Duodenal mucosa (tissue), 2 donors: ENCODE measurements at regions not wholly inside any gene's neighbourhood (a gene's known extent, or its start where the extent isn't known, plus 50 kb on each side); places are given as distances from the start of the nearest gene placed in this dataset.

Experiments
- H3K27ac ChIP-seq: one replicate; pipeline ENCODE4 v1.7.0; 2013; ENCODE audit warnings: low read depth, low read length
- H3K27me3 ChIP-seq, 2 donors: one replicate each; pipeline ENCODE4 v1.7.0; 2013; ENCODE audit warnings: low read length in 2 of 2, control low read depth in 1 of 2; ENCODE audit not compliant: insufficient read depth in 2 of 2, control insufficient read depth in 1 of 2
- H3K36me3 ChIP-seq, 2 donors: one replicate each; pipeline ENCODE4 v1.7.0; 2013; ENCODE audit warnings: low read length in 2 of 2, control low read depth in 1 of 2; ENCODE audit not compliant: insufficient read depth in 2 of 2, control insufficient read depth in 1 of 2
- H3K4me1 ChIP-seq, 2 donors: one replicate each; pipeline ENCODE4 v1.7.0; 2013; ENCODE audit warnings: low read length in 2 of 2, control low read depth in 1 of 2; ENCODE audit not compliant: insufficient read depth in 2 of 2, control insufficient read depth in 1 of 2
- H3K4me3 ChIP-seq, 2 donors: one replicate each; pipeline ENCODE4 v1.7.0; 2013; ENCODE audit warnings: low read length in 2 of 2, low read depth in 1 of 2
- H3K9ac ChIP-seq, 2 donors: one replicate each; pipeline ENCODE4 v1.7.0; 2013; ENCODE audit warnings: low read length in 2 of 2, low read depth in 1 of 2
- H3K9me3 ChIP-seq, 2 donors: one replicate each; pipeline ENCODE4 v1.7.0; 2013; ENCODE audit warnings: low read length in 2 of 2, control low read depth in 1 of 2; ENCODE audit not compliant: control insufficient read depth in 1 of 2

DNA sequence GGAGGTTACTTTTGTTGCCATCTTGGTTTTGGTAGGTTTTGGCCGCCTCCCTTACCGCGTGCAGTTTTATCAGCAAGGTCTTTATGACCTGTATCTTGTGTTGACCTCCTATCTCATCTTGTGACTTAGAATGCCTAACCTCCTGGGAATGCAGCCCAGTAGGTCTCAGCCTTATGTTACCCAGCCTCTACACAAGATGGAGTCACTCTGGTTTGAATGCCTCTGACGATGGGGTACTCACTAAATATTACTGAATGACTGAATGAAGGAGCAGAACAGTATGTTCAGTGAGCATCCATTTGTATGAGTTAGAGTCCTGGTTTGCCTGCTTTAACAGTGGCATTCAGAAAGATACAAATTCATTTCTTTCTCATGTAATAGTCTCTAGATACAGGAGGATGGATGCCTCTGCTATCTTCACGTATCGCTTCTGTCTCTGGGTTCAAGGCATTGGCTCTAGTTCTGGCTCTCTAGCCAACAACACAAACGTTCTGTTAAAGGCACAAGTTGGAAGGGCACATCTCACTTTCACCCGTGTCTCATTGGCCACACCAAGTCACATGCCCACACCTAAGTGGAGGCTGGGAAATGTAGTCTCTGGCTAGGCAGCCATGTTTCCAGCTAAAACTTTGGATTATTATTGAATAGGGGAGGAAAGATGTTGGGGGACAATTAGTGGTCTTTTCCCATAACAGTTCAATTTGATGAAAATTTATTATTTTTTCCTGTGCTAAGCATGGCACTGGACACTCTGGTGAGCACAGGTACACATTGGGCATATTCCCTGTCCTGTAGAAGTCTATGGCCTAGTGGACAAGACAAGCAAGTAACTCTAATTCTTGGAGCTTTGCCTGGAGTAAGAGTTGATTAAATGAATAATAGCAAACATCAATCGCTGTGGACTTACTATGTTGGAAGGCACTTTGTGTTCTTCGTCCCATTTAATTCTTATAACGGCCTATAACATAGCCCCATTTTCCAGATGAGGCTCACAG lies 75.2 kb upstream of the RPH3A start:
- Histone ChIP-seq H3K4me1 (no peaks in the 10 kb centered on the region), H3K9me3 (no peaks in the 10 kb centered on the region), H3K9ac (no peak overlapping the region), H3K36me3 (no peaks in the 10 kb centered on the region), H3K27me3 (no peaks in the 10 kb centered on the region), H3K27ac (no peak overlapping the region), H3K4me3 (no peak overlapping the region)

- no peaks in the 10 kb centered on the region for H3K27me3 ChIP-seq
- H3K4me3 ChIP-seq: no peak overlapping the region
- no peaks in the 10 kb centered on the region for H3K9me3 ChIP-seq
- H3K27ac ChIP-seq: no peak overlapping the region
- H3K4me1 ChIP-seq: no peaks in the 10 kb centered on the region
- H3K9ac ChIP-seq: no peak overlapping the region
- no peaks in the 10 kb centered on the region for H3K36me3 ChIP-seq
Observed at GRCh38 chr12:112728864-112729263, 62.7 kb upstream of the RPH3A start.

DNA sequence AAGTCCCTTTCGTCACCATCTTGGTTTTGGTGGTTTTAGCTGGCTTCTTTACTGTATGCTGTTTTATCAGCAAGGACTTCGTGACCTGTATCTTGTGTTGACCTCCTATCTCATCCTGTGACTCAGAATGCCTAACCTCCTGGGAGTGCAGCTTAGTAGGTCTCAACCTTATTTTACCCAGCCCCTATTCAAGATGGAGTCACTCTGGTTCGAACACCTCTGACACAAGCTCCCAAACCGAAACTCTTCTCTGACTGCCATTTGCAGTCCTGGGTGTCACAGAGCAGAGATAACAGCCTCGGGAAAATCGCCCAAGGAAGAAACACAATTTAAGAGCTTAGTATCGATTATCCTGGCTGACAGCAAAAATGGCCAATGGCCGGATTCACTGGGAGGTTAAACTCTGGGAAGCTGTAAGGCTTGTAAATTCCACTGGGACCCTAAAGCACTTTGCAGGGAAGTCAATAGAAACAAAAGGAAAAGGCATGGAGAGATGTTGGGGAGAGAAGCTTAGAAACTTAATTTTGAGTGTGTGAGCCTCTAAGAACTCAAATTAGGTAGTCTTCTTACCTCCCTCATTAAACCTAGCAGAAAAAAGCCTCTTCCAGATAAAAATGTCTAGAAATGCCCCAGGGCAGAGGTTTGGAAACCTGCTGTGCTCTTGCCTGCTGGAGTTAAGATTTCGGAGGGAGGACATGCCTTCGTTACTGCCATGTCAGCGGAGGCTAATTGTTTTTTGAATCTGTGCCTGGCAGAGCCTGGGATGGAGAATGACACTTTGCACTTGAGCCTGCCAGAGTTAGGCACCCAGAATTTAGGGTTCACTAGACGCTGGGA lies 56.5 kb upstream of the RPH3A start:
- Histone ChIP-seq H3K27me3 (peaks cover 0 to 3% of the 10 kb centered on the region in 2 donors), H3K4me3 (no peak overlapping the region), H3K36me3 (no peaks in the 10 kb centered on the region), H3K9me3 (no peaks in the 10 kb centered on the region), H3K27ac (no peak overlapping the region), H3K4me1 (no peaks in the 10 kb centered on the region), H3K9ac (no peak overlapping the region)

- H3K27me3 ChIP-seq: peaks cover 5 to 10% of the 10 kb centered on the region in 2 donors
- H3K4me3 ChIP-seq: no peak overlapping the region
- H3K27ac ChIP-seq: no peak overlapping the region
- H3K9ac ChIP-seq: no peak overlapping the region
- no peaks in the 10 kb centered on the region for H3K36me3 ChIP-seq
- H3K4me1 ChIP-seq: no peaks in the 10 kb centered on the region
- no peaks in the 10 kb centered on the region for H3K9me3 ChIP-seq
Observed at GRCh38 chr12:112738531-112738930, 53.0 kb upstream of the RPH3A start.

GRCh38 chr12:112740387-112740934 lies 51.1 kb upstream of the RPH3A start:
- H3K27me3 ChIP-seq: peaks cover 5 to 10% of the 10 kb centered on the region in 2 donors
- H3K9me3 ChIP-seq: no peaks in the 10 kb centered on the region
- no peak overlapping the region for H3K27ac ChIP-seq
- H3K4me1 ChIP-seq: no peaks in the 10 kb centered on the region
- H3K4me3 ChIP-seq: no peak overlapping the region
- no peaks in the 10 kb centered on the region for H3K36me3 ChIP-seq
- no peak overlapping the region for H3K9ac ChIP-seq

DNA sequence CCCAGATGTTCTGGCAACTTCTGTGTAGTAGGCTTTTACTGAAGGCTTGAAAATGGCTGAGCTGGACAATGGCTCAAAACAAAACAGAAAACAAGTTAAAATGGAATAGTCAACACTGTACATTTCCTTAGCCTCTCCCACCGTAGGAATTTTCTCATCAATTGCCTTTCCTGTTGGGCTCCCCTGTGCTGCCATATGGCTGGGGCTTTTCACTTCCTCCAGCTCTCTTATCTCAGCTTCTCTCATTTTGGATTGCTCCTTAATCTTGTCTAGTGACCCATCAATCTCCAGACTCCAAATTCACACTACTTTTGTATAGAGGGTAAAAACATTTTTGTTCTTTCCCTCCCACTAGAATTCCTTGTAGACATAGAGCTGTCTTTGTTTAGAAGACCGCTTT lies 50.4 kb upstream of the RPH3A start:
- no peak overlapping the region for H3K27ac ChIP-seq
- no peak overlapping the region for H3K4me3 ChIP-seq
- H3K4me1 ChIP-seq: no peaks in the 10 kb centered on the region
- H3K36me3 ChIP-seq: no peaks in the 10 kb centered on the region
- no peaks in the 10 kb centered on the region for H3K9me3 ChIP-seq
- H3K27me3 ChIP-seq: peaks cover 5 to 10% of the 10 kb centered on the region in 2 donors
- H3K9ac ChIP-seq: no peak overlapping the region
